ENCODE measurements at regions not wholly inside any gene's neighbourhood (a gene's known extent, or its start where the extent isn't known, plus 50 kb on each side); places are given as distances from the start of the nearest gene placed in this dataset.

DNA sequence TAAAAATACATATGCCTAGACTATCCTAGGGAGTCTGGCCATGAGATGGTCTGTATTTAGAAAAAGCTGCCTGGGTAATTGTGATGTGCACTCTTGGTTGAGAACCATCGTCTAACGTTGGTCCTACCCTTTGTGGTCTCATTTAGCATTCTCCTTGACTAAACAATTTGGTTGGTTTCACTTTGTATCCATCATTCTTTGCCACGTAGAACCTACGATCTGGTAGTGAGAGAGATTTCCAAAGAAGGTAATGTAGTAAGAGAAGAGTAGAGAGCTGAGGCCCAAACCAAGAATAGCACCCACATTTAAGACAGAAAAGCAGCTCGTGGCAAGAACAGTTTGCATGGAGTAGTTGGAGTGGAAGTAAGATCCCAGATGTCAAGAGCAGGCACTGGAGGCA is 219.8 kb downstream of the TMEM200A start:
- no peak for ATAC-seq (ENCODE audit: low FRiP score)
- DNase-seq (ENCODE audit: low spot score) = no peak
- TF ChIP-seq, protein P1, sequence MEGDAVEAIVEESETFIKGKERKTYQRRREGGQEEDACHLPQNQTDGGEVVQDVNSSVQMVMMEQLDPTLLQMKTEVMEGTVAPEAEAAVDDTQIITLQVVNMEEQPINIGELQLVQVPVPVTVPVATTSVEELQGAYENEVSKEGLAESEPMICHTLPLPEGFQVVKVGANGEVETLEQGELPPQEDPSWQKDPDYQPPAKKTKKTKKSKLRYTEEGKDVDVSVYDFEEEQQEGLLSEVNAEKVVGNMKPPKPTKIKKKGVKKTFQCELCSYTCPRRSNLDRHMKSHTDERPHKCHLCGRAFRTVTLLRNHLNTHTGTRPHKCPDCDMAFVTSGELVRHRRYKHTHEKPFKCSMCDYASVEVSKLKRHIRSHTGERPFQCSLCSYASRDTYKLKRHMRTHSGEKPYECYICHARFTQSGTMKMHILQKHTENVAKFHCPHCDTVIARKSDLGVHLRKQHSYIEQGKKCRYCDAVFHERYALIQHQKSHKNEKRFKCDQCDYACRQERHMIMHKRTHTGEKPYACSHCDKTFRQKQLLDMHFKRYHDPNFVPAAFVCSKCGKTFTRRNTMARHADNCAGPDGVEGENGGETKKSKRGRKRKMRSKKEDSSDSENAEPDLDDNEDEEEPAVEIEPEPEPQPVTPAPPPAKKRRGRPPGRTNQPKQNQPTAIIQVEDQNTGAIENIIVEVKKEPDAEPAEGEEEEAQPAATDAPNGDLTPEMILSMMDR (IDR thresholded peaks at IDR 0.05) = no peak

DNA sequence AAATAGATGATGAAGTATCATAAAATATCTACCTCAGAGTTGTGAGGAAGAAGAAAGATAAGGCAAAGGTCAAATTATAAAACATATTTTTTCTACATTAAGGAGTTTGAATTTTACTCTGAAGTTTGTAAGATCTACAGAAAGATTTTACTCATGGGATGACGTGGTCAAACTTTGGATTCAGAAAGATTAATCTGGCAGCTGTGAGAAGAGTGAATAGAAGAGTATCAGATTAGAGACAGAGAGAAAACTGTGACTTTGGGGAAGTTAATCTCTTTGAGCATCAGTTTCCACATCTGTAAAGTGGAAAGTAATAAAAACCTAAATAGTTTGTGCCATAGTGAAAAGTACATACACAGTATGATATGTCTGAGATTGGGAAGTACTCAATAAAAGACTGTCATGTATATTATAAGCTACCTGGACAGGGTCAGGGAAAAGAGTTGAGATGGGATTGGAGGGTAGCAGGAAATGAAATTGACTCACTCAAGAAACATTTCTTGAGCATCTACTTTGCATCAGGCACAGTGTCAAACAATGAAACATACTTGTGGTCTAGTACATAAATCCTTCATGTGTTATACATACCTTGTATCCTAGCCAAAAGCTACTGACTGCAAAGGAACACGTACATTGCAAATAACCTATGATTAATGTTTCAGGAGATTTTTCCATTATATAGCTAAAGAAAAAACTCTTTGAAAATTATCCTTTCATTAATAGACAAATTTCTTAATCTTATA is 222.1 kb downstream of the TMEM200A start:
- no peak for DNase-seq (ENCODE audit: low spot score)
- ATAC-seq (ENCODE audit: low FRiP score) = no peak

DNA sequence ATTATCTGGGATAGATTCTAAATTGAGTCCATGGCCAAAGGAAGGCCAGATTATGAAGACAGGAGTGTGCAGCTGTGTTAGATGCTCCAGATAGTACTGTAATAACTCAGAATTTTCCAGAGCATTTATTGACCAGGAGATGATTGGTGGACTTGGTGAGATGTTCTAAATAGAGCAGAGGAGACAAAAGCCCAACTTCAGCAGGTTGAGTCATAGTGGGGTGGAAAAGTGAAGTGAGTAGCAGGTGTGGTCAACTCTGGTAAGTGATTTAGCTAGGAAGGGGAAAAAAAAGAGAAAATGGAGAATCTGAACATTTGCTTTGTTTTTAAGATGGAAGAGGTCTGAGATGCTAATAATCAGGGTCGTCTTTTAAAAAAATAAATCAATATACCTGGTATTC is 227.4 kb downstream of the TMEM200A start:
- TF ChIP-seq, protein P1 (IDR thresholded peaks at IDR 0.05) = no peak
- ATAC-seq (ENCODE audit: low FRiP score) (no peak), DNase-seq (ENCODE audit: low spot score) (no peak)

More for the DNA sequence above, 222.1 kb downstream of the TMEM200A start:
- TF ChIP-seq, protein P1 (IDR thresholded peaks at IDR 0.05) = no peak

DNA sequence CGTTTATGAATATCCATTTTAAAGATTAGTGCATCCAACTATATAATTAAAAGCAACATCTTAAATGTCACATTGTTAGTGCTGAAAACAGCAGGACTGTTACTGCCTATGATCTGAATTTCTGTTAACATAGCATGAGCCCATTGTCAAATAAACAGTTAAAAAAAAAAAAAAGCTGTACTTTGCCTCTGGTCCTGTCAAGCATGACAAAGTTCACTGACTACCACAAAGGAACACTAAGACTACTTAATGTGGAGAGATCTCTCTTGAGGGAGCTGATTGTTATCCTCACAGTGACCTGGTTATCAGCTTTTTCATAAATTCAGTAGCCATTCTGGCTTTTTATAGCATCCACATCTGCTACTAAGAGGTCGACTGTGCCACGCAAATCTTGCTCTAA is 228.1 kb downstream of the TMEM200A start:
- DNase-seq (ENCODE audit: low spot score) (no peak), ATAC-seq (ENCODE audit: low FRiP score) (no peak)
- TF ChIP-seq, protein P1 (IDR thresholded peaks at IDR 0.05) = no peak

DNA sequence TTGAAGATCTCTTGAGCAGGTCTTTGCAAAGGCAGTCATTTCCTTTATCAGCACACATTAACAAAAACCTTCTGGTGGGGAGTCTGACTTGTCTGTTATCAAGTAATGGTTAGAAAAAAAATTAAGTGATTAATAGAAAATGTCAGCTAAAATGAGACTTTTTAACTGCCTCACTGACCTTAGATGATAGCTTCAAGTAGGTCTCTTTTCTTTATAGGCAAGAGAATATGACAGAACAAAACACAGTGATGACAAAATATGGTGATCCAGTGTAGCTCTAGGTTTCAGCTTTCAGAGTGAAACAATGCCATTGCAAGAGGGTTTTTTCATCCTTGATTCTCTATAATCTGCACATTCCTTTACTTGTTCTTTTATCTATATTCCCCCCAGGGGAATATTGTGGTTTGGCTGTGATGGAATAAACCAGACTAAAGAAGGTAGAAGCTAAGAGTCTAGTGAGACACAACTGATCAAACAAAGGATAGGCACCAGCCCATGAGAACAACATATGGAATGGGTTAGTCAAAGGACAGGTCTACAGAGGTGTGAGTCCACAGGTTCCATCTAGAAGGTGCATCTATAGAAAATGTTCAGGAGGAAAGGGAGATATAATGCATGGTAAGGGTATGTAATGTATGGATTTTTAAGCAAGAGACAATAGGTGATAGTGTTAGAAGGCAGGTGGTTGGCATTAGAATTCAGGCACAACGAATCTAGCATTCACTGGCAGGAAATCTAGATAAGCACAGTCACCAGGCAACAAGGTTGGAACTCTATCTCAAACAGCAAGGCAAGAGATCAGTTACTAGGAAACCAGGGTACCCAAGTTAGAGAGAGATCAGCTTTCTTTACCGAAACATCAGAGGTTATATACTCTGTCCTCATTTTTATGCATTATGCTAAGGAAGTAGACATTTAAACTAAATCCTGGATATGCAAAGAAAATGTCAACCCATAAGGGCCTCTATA is 228.9 kb upstream of the SMLR1 start:
- DNase-seq (ENCODE audit: low spot score) = no peak
- TF ChIP-seq, protein P1 (IDR thresholded peaks at IDR 0.05) = no peak
- ATAC-seq (ENCODE audit: low FRiP score) = no peak

DNA sequence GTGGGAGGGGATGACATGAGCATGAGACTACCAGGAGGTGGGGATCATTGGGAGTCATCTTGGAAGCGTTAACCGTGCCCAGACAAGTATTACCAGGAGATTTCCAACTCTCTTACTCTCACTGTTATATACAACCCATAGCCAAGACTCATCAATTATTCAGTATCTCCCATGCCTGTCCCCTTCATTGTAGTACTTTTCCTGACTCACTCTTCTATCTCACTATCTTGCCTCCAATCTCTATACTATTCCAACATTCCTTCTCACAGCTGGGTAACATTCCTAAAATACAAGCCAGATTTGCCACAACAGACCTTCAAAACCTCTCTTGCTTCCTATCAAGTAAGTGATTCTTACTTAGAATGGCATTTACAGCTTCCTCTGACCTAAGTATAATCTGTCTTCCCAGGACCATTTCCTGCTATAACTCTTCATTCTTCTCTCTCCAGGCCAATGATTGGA is 226.3 kb upstream of the SMLR1 start:
- ATAC-seq (ENCODE audit: low FRiP score) = no peak
- no peak for DNase-seq (ENCODE audit: low spot score)
- TF ChIP-seq, protein P1 (IDR thresholded peaks at IDR 0.05) = no peak

All from omental fat pad (tissue), 3 donors.